ENCODE measurements at regions not wholly inside any gene's neighbourhood (a gene's known extent, or its start where the extent isn't known, plus 50 kb on each side); places are given as distances from the start of the nearest gene placed in this dataset.
A peak's percentile ranks its signal among the peaks of the same experiment; 100 is the strongest.

- Mint-ChIP-seq H3K27me3 (ENCODE audit: low read depth in 3 of 3) (peaks cover 49 to 63% (median 60%) of the 10 kb centered on the region in 3 donors), H3K27ac (peak overlapping the region in 1 of 7 donors; percentile 80), H3K9me3 (peaks cover 0 to 12% (median 3%) of the 10 kb centered on the region in 7 donors), H3K4me3 (peak overlapping the region; percentile 53 to 83), H3K36me3 (peaks cover 0 to 5% of the 10 kb centered on the region in 2 donors), H3K4me1 (peaks cover 8% of the 10 kb centered on the region)
- Histone ChIP-seq H3K36me3 (replicated peaks in 1 of 2; ENCODE audit: control insufficient read depth in 1 of 2, insufficient read depth in 2 of 2, low read length in 2 of 2) (no peaks in the 10 kb centered on the region), H3K79me2 (ENCODE audit: insufficient read depth, low read length) (no peaks in the 10 kb centered on the region), H3K4me1 (ENCODE audit: control insufficient read depth in 1 of 2, insufficient read depth in 2 of 2, low read length in 2 of 2) (peaks cover 3 to 6% of the 10 kb centered on the region in 2 donors), H3K27me3 (ENCODE audit: control insufficient read depth in 2 of 2, insufficient read depth in 2 of 2, low read length in 2 of 2) (peaks cover 27 to 54% of the 10 kb centered on the region in 2 donors), H3K9me3 (replicated peaks in 1 of 2; ENCODE audit: control insufficient read depth in 1 of 2, insufficient read depth in 1 of 2, low read length in 2 of 2) (no peaks in the 10 kb centered on the region), H3K4me2 (replicated peaks; ENCODE audit: extremely low read depth, low read length, poor library complexity, severe bottlenecking) (peak overlapping the region; percentile 40), H4K20me1 (ENCODE audit: insufficient read depth, low read length) (no peaks in the 10 kb centered on the region), H3K4me3 (replicated peaks in 1 of 3; ENCODE audit: low read depth in 2 of 3, low read length in 3 of 3) (no peak overlapping the region), H3K27ac (ENCODE audit: low read depth in 1 of 2, low read length in 2 of 2) (no peak overlapping the region), H3K9ac (ENCODE audit: insufficient read depth, low read length, poor library complexity, severe bottlenecking) (no peak overlapping the region), H2AFZ (ENCODE audit: insufficient read depth, low read depth, low read length, poor library complexity, severe bottlenecking) (no peak overlapping the region)
- DNase-seq = no peak
- intact Hi-C loops (cut with micrococcal nuclease) = loop anchor here (5.0 to 10.0 kb wide), 2 partner anchors 359 to 362 kb away; no protein-coding TSS in a partner anchor
- WGBS (ENCODE audit: insufficient coverage) = 2% methylated on average over 16 of the region's 31 CpGs
- TF ChIP-seq CTCF (IDR thresholded peaks at IDR 0.05) = no peak
Measured at GRCh38 chr1:10866321-10867093, 70.1 kb upstream of the CASZ1 start.

GRCh38 chr1:10867138-10867721 is 70.8 kb upstream of the CASZ1 start:
- TF ChIP-seq CTCF (IDR thresholded peaks at IDR 0.05) = peak; percentile 85
- no peaks in the 10 kb centered on the region for H3K79me2 ChIP-seq (ENCODE audit: insufficient read depth, low read length)
- H3K9ac ChIP-seq (ENCODE audit: insufficient read depth, low read length, poor library complexity, severe bottlenecking) = no peak overlapping the region
- H3K27me3 Mint-ChIP-seq (ENCODE audit: low read depth in 3 of 3) = peaks cover 48 to 63% (median 56%) of the 10 kb centered on the region in 3 donors
- intact Hi-C loops (cut with micrococcal nuclease) = loop anchor here (5.0 to 10.0 kb wide), 2 partner anchors 360 to 362 kb away; no protein-coding TSS in a partner anchor
- H3K4me3 ChIP-seq (replicated peaks in 1 of 3; ENCODE audit: low read depth in 2 of 3, low read length in 3 of 3) = no peak overlapping the region
- peaks cover 0 to 12% (median 3%) of the 10 kb centered on the region in 7 donors for H3K9me3 Mint-ChIP-seq
- no peaks in the 10 kb centered on the region for H3K9me3 ChIP-seq (replicated peaks in 1 of 2; ENCODE audit: control insufficient read depth in 1 of 2, insufficient read depth in 1 of 2, low read length in 2 of 2)
- H3K4me1 Mint-ChIP-seq = peaks cover 8% of the 10 kb centered on the region
- peak in 2 of 3 donors; percentile 2 to 25 for DNase-seq
- peaks cover 27 to 54% of the 10 kb centered on the region in 2 donors for H3K27me3 ChIP-seq (ENCODE audit: control insufficient read depth in 2 of 2, insufficient read depth in 2 of 2, low read length in 2 of 2)
- H3K4me2 ChIP-seq (replicated peaks; ENCODE audit: extremely low read depth, low read length, poor library complexity, severe bottlenecking) = peak overlapping the region; percentile 40
- WGBS (ENCODE audit: insufficient coverage) = under 1% methylated on average over 45 of the region's 54 CpGs
- peak overlapping the region; percentile 47 for H2AFZ ChIP-seq (ENCODE audit: insufficient read depth, low read depth, low read length, poor library complexity, severe bottlenecking)
- no peak overlapping the region for H3K27ac ChIP-seq (ENCODE audit: low read depth in 1 of 2, low read length in 2 of 2)
- peaks cover 3 to 6% of the 10 kb centered on the region in 2 donors for H3K4me1 ChIP-seq (ENCODE audit: control insufficient read depth in 1 of 2, insufficient read depth in 2 of 2, low read length in 2 of 2)
- peak overlapping the region in 1 of 2 donors; percentile 58 for H3K4me3 Mint-ChIP-seq
- peaks cover 0 to 5% of the 10 kb centered on the region in 2 donors for H3K36me3 Mint-ChIP-seq
- no peaks in the 10 kb centered on the region for H3K36me3 ChIP-seq (replicated peaks in 1 of 2; ENCODE audit: control insufficient read depth in 1 of 2, insufficient read depth in 2 of 2, low read length in 2 of 2)
- H4K20me1 ChIP-seq (ENCODE audit: insufficient read depth, low read length) = no peaks in the 10 kb centered on the region
- H3K27ac Mint-ChIP-seq = no peak overlapping the region

All from CD14-positive monocyte (primary cell).